WI38 (cell line): ENCODE measurements at regions not wholly inside any gene's neighbourhood (a gene's known extent, or its start where the extent isn't known, plus 50 kb on each side); places are given as distances from the start of the nearest gene placed in this dataset.

Experiments
- H3K4me3 ChIP-seq: 2 replicates; pipeline ENCODE4 v1.5.1; 2011; ENCODE audit warnings: low read depth, mild to moderate bottlenecking, control low read depth, low read length
- TF ChIP-seq, protein P1 (sequence below): IDR thresholded peaks from 2 replicates; pipeline ENCODE4 v1.5.1; 2012; ENCODE audit warnings: low read depth, mild to moderate bottlenecking, control low read depth, low read length

DNA sequence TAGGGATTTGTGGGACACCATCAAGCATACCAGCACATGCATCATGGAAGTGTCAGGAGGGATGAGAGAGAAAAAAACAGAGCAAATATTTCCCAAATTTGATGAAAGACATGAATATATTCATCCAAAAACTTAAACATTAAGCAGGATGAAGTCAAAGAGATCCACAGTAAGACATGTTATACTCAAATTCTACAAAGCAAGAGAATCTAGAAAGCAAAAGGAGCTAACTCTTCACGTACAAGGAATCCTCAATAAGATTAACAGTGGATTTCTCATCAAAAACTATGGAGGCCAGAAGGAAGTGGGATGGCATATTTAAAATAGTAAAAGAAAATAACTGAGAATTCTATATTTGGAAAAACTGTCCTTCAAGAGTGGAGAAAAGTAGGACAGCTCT lies 374.8 kb downstream of the ZFHX3 start:
- TF ChIP-seq, protein P1, sequence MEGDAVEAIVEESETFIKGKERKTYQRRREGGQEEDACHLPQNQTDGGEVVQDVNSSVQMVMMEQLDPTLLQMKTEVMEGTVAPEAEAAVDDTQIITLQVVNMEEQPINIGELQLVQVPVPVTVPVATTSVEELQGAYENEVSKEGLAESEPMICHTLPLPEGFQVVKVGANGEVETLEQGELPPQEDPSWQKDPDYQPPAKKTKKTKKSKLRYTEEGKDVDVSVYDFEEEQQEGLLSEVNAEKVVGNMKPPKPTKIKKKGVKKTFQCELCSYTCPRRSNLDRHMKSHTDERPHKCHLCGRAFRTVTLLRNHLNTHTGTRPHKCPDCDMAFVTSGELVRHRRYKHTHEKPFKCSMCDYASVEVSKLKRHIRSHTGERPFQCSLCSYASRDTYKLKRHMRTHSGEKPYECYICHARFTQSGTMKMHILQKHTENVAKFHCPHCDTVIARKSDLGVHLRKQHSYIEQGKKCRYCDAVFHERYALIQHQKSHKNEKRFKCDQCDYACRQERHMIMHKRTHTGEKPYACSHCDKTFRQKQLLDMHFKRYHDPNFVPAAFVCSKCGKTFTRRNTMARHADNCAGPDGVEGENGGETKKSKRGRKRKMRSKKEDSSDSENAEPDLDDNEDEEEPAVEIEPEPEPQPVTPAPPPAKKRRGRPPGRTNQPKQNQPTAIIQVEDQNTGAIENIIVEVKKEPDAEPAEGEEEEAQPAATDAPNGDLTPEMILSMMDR = no peak
- H3K4me3 ChIP-seq = no peak overlapping the region

DNA sequence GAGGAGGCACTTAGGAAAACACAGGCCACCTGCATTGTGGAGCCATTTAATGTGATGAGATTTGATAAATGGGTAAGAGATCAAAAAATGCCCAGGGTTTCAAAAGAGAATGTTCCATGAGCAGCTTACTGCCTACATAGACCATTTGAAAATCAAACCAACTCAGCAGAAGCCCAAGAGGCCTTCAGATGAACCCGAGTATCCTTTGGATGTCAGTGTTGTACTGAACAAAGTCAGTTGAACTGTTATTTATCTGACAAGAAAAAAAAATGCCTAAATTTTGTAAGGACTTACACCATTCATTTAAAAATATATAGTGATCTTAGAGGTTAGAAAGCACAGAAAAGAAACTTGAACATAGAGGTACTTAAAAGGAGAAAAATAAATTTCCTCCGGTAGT lies 381.7 kb downstream of the ZFHX3 start:
- no peak overlapping the region for H3K4me3 ChIP-seq
- TF ChIP-seq, protein P1 = no peak

DNA sequence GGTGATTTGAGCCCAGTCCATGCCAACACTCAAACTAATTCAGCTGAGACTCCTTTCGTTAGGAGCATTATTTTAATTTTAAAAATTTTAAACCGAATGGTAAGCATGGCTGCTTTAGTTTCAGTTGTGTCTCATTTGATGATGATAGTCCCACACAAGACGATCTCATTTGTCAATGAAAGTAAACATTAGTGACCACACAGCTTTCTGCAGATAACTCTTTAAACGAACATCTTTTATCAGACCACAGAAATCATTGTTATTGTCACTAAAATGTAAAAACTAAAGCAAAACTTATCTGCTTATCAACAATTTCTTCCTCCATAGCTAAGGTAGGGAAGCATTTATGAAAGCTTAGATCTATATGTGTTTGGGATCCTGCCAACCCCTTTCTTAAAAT lies 382.2 kb downstream of the ZFHX3 start:
- TF ChIP-seq, protein P1 = no peak
- H3K4me3 ChIP-seq = peak overlapping the region; percentile 91

DNA sequence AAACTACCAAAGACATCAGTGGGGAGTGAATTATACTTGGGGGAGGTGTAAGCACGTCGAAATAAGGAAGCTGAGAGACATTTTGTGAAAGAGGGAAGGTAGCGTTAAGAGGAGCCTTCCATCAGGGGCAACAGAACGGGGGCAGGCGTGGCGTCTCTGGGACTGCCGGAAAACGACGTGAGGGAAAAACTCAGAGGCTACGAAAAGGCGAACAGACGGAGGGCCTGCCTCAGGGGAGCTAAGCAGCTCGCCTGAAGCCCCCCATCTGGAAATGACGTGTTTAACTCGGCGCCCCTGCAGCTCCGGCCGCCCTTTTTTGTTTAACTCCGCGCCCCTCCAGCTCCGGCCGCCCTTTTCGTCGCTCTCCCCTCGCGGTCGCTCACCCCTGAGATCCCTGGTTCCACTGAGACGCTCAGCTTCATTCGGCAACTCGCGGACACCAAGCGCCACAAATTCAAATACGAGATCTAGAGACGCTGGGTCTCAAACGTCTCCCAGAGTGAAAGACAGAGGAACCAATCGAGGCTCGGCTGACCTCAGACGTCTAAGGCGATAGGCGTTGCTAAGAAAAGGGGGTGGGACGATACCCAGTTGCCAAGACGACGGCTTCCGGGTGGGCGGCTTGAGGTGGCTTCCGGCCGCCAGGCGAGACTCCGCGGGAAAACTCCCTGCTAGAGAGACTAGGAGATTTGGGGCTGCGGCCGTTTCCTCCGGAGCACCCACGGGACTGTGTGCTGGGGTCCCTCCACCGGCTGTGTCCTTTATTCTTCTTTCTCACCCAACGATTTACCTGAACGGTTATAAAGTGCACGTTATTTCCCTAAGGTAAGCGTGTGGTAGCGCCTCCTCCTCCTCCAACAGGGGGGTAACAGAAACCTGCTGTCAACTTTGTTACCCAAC lies 383.2 kb downstream of the ZFHX3 start:
- H3K4me3 ChIP-seq = peak overlapping the region; percentile 91
- TF ChIP-seq, protein P1 = no peak

DNA sequence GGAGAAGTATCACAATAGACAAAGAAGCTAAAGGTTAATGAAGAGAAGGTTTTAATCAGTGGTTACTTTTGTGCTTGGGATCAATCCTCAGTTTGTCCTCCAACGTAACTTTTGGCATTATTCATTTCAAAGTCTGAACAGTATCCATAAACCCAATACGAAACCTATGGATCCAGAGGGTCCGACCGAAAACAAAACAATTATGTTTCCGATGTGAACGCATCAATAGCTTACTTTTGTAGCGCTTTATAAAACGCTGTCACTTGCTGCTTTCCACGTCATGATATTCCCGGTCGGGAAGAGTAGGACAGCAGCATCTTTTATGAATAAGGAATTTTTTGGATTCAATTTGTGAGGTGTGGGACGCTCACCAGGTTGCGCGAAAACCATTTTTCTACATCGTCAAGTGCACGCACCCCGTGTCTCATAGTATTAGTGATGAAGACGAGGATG lies 383.8 kb downstream of the ZFHX3 start:
- TF ChIP-seq, protein P1 = no peak
- H3K4me3 ChIP-seq = peak overlapping the region; percentile 91

DNA sequence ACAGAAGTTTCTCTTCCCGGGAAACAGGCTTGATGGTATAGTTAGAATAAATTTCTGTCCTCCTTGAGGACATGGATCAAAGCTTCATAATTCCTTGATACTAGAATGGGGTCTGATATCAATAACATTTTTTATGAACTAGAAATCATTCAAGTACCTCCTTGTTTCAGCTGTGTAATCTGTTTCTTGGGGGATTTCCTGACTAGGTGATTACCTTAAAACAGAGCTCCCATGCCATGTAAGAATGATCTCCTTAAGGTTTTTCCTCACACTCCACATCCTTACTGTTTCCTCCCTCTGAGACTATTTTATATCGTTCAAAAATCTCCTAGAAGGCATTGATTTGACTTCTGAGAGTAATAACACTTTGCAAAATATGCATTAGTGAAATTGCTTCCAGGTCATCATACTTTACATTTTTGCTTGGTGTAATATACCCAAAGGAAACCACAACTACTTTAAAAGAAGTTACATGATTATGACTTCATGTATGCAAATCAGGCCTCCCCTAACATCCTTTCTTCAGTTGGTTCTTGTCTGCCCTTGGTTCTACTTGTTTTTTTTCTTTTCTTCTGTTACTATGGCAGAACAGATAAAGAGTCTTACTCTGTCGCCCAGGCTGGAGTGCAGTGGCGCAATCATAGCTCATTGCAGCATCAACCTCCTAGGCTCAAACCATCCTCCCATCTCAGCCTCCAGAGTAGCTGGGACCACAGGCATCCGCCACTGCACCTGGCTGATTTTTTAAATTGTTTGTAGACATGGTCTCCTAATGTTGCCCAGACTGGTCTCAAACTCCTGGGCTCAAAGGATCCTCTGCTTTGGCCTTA lies 388.8 kb downstream of the ZFHX3 start:
- TF ChIP-seq, protein P1 = no peak
- H3K4me3 ChIP-seq = no peak overlapping the region
